Urothelium cell line (cell line): ENCODE measurements at regions not wholly inside any gene's neighbourhood (a gene's known extent, or its start where the extent isn't known, plus 50 kb on each side); places are given as distances from the start of the nearest gene placed in this dataset.

Experiments used
- DNase-seq: peaks from one replicate; pipeline ENCODE4 v3.0.0; 2011; ENCODE audit warnings: low spot score, mixed read lengths
- FAIRE-seq: peaks from 2 replicates; lab custom pipeline; 2011; peaks lifted over from hg19 to GRCh38; lab: Jason Lieb, UNC

DNA sequence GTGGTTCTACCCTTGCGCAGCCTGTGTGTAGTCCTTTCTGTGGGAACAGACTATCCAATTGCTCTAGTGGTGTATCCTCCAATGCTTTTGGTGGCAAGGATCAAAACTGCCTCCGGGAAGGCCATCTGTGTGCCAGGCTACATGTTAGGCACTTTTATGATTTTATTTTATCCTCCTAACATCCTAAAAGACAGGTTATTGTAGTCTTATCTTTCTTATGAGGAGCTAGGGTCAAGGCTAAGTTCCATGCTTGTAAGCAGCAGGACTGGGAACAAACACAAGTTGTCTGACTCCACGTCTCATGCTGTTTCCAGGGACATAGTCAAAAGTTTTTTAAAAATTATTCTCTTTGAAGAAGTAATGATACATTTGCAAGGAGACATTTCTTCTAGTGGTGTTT is 278.7 kb upstream of the ADAMTSL1 start:
- FAIRE-seq (no peak), DNase-seq (no peak)

DNA sequence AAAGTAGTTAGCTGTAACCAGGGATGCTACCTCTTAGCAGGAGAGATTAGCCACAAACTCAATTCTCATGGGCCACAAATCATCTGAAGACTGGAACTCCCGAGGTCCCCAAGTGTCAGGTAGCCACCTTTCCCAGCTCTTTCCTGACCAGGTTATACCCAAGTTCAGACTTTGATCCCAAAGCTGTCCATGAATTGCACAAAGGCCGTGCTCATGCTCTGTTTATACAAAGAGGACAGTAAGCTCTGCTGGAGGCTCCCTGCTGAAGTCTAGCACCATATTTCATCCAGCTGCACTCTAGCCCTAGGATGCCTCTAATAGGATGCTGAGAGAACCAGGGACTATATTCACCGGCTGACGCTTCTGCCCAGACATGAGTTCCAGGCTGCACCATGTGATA is 271.0 kb upstream of the ADAMTSL1 start:
- DNase-seq (no peak), FAIRE-seq (no peak)

- no peak for FAIRE-seq
- no peak for DNase-seq
Observed at GRCh38 chr9:18207735-18208134, 266.2 kb upstream of the ADAMTSL1 start.

- FAIRE-seq (no peak), DNase-seq (peak; percentile 19)
Observed at GRCh38 chr9:18208166-18209059, 265.5 kb upstream of the ADAMTSL1 start.

DNA sequence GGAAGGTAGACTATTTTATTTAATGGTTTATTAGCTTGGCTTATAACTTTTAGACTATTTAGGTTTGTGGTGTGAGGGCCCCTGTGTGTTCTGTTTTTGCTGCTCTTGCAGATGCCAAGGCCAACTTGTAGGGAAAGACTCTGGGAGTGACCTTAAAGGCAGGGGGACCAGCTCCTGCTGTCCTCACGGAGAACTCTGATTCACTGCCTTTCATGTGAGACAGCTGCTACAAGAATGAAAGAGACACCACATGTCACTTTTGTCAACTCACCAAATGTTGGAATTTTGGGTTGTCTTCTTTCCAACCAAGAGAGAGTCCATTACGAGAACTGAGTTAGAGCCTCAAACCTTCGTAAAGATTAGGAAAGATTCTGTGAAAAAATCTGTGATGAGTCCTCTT is 258.3 kb upstream of the ADAMTSL1 start:
- DNase-seq (no peak), FAIRE-seq (no peak)

- no peak for FAIRE-seq
- DNase-seq: no peak
Observed at GRCh38 chr9:18216376-18216775, 257.6 kb upstream of the ADAMTSL1 start.

DNA sequence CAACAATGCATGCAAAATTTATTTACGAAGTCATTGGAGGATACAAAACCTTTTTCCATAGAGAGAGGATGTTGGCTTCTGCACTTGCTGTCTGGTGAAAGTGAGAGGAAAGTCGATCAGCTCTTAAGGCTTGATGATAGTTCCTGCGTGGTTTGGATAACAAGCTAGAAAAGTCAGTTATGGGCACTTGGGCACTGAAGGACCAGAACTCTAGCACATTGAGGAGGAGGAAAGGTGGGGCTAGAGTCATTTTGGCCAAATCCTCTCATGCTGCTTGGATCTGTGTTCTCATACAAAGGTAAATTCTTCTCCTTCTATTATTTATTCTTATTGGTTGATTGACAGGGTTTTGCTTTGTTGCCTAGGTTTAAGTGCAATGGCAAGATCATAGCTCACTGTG is 245.9 kb upstream of the ADAMTSL1 start:
- DNase-seq (no peak), FAIRE-seq (no peak)

GRCh38 chr9:18229992-18230676 is 243.8 kb upstream of the ADAMTSL1 start:
- FAIRE-seq: no peak
- no peak for DNase-seq

DNA sequence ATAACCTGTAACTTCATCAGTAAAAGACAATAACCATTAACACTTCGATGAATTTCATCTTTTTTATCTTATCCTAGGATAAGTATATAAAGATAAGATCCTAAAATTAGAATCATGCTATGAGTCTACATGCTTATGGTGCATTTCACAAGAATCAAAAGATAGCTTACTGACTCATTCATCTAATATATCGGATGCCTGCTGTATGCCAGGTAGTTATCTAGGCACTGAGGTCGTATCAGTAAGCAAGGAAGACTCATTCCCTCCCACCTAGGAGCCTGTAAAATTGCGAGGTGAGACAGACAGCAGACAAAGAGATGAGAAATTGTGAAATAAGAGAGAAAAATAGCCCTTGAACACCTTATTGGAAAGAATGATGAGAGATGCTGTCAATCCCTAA is 240.6 kb upstream of the ADAMTSL1 start:
- no peak for DNase-seq
- no peak for FAIRE-seq

DNA sequence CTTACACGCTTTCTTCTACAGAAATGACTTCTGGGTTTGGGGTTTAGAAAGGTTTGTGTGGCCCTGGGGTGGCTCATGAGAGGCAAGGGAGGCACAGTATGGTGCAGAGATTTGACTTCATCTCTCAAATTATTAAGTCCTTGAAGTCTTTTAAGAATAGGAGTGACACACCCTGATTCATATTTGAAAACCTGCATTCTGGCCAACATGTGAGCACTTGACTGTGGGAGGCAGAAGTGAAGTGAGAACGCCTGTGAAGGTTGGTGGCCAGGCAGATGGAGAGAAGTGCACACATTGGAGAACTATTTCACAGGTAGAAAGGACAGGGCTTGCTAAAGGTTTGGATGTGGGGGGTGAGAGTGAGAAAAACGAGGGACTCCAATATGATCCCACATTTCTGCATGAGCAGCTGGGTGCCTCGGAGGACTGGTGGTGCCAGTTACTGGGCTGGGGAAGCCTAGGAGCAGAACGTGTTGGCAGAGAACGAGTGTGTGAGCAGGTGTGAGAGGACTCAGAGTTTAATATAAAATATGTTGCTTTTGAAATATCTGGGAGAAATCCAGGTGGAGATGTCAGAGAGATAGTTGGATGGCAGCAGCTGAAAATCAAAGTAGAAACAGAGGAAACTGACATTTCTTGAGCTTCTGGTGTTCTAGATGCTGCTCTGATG is 240.0 kb upstream of the ADAMTSL1 start:
- FAIRE-seq: no peak
- DNase-seq: no peak

- FAIRE-seq (no peak), DNase-seq (no peak)
Observed at GRCh38 chr9:18235181-18235908, 238.6 kb upstream of the ADAMTSL1 start.

DNA sequence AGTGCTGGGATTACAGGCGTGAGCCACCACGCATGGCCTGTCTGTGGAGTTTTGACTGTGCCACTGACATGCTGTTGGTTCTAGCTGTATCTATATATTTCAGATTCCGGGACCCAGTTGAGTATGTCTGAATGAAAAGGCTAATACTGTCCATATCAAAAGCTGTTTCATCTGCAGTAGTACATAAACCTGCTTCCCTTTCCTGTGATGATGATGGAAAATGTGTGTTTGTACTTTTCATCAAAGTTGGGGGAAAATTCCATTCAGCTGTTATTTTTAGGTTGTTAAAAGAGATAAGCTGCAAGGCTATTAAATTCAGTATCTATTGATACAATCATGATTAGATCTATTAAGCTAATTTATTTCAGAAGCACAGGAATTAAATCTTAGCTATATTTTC is 237.6 kb upstream of the ADAMTSL1 start:
- DNase-seq (no peak), FAIRE-seq (no peak)

- no peak for FAIRE-seq
- no peak for DNase-seq
Observed at GRCh38 chr9:18237776-18238175, 236.2 kb upstream of the ADAMTSL1 start.

GRCh38 chr9:18238254-18238653 is 235.7 kb upstream of the ADAMTSL1 start:
- peak; percentile 32 for FAIRE-seq
- peak; percentile 54 for DNase-seq

- no peak for FAIRE-seq
- DNase-seq: no peak
Observed at GRCh38 chr9:18238752-18239447, 235.1 kb upstream of the ADAMTSL1 start.

GRCh38 chr9:18240213-18240612 is 233.7 kb upstream of the ADAMTSL1 start:
- DNase-seq: no peak

GRCh38 chr9:18245911-18246310 is 228.0 kb upstream of the ADAMTSL1 start:
- DNase-seq: no peak
- FAIRE-seq: no peak

More at GRCh38 chr9:18240213-18240612, 233.7 kb upstream of the ADAMTSL1 start:
- FAIRE-seq: no peak

DNA sequence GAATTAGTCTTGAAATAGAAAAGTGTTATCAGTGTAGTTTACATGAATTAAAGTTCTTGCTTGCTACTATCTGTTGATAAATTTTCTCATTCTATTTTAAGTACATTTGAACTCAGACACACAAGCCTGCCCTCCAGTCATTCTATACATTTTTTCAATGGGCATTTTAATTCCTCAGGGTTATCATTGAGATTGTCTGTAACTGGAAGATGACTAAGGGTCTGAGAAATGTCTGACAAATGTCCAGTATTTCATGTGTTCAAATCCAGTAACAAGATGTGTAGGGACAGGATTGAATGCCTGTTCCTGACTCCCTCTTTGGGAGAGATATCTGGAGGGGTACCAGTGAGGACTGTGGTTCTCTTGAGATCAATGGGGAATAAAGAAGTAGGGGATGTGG is 223.9 kb upstream of the ADAMTSL1 start:
- DNase-seq (no peak), FAIRE-seq (no peak)

- DNase-seq: no peak
- FAIRE-seq: no peak
Observed at GRCh38 chr9:18253950-18254349, 220.0 kb upstream of the ADAMTSL1 start.

DNA sequence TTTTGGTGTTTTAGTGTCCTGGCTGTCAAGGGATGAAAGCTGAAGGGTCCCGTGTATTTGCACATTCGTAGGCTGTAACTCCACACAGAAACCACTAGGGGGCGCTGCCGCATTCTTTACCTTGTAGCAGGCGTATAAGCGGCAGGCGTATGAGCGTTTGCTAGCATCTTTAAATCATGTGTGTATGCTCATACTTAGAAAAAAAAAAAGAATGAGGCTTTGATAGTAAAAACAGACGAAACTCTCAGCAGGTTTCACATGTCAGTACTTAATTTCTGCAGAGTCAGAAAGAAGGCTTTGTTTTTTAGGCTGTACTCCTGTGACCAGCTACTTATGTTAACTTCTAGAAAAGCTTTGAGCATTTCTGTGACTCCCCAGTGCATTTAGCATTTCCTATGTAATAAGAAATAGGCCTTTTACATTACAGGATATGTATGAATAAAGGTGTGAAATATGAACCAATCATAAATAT is 218.8 kb upstream of the ADAMTSL1 start:
- FAIRE-seq: no peak
- DNase-seq: peak; percentile 43
